GM12872 (cell line): ENCODE measurements at regions not wholly inside any gene's neighbourhood (a gene's known extent, or its start where the extent isn't known, plus 50 kb on each side); places are given as distances from the start of the nearest gene placed in this dataset.

Source experiments
- TF ChIP-seq, protein P1 (sequence below): IDR thresholded peaks from 3 replicates; pipeline ENCODE4 v1.5.1; 2011; ENCODE audit warnings: low read depth, mild to moderate bottlenecking, low read length, moderate library complexity; ENCODE audit not compliant: insufficient read depth

DNA sequence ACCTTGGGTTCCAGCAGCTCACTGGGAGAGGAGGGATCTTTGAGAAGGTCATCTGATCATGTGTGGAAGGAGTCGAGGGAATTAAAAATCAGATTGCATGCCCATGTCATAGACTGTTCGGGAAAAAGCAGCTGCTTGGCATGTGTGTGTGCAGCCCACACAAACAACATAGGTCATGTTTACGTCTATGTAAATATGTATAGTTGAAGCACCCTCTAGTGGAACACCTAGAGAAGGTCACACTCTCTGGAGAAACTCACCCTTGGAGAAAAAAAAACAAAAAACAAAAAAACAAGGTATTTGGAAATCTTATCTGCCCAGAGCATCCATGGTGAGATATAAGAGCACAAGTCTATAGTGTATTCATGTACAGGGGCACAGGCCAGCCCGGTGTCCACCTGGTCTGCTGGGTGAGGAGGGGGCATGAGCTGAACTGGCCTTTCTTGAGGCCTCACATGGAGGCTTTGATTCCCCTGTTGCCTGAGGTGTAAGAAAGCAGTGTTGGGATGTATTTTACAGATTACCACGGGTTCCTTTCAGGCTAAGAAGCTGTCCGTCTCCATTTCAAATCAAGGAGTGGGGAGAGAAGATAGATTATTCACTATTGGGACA, 98.0 kb downstream of the NPY start:
- TF ChIP-seq, protein P1, sequence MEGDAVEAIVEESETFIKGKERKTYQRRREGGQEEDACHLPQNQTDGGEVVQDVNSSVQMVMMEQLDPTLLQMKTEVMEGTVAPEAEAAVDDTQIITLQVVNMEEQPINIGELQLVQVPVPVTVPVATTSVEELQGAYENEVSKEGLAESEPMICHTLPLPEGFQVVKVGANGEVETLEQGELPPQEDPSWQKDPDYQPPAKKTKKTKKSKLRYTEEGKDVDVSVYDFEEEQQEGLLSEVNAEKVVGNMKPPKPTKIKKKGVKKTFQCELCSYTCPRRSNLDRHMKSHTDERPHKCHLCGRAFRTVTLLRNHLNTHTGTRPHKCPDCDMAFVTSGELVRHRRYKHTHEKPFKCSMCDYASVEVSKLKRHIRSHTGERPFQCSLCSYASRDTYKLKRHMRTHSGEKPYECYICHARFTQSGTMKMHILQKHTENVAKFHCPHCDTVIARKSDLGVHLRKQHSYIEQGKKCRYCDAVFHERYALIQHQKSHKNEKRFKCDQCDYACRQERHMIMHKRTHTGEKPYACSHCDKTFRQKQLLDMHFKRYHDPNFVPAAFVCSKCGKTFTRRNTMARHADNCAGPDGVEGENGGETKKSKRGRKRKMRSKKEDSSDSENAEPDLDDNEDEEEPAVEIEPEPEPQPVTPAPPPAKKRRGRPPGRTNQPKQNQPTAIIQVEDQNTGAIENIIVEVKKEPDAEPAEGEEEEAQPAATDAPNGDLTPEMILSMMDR: peak; percentile 62

DNA sequence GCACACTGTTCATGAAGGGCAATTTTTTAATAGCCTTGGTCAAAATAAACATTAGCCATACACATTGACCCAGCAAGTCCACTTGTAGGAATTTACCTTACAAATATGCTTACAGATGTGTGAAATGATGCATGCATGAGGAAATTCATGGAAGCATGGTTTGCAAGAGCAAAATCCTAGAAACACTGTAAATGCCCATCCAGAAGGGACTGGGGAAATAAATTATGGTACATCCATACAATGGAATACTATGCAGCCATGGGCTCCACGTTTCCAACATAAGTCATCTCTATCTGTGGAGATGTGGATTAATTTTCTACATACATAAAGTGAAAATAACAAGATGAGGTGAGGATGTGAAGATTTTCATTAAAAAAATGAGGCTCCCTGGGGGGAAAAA, 99.1 kb downstream of the NPY start:
- TF ChIP-seq, protein P1: no peak

DNA sequence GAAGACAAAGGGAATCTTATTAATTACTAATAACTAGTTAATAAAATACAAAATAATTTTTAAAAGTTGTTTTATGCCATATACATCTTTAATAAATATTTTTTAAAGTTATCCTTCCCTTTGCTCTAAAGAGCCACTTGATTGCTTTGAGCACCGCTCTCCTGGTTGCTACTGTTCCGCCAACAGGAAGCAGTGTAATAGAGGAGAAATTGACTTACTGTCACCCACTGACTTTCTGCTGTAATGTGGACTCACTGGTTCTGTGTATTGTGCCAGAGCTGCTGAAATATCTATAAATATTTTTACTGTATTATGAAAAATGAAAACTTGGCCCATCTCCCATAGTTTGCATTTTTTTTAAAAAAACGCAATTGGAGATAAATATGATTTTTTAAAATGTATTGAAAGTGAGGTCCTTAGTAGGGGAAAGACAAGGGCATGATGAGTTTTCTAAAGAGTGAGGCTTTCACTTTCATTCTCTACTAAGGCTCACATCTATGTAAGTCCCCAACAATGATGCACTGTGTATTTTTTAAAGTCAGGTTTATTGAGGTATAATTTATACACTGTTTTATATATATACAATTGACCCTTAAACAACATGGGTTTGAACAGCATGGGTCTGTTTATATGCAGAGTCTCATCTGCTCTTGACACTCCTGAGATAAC, 100.5 kb downstream of the NPY start:
- TF ChIP-seq, protein P1: no peak

DNA sequence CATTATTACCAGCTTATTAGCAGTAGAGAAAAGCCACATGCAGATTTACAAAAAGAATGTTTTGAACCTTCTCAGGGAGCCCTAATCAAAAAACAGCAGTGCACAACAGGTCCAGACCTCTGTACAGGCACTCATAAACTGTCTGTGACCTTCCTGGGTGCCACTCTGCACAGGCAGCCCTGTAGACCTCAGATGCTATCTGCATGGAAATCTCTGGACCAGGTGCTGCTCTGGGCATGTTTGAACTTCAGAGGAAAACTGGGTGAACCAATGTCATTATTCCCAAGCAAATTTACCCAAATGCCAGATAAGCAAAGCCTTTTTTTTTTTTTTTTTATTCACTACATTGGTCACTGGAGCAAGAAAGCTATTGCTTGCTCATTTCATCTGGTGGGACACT, 104.2 kb downstream of the NPY start:
- TF ChIP-seq, protein P1: no peak

DNA sequence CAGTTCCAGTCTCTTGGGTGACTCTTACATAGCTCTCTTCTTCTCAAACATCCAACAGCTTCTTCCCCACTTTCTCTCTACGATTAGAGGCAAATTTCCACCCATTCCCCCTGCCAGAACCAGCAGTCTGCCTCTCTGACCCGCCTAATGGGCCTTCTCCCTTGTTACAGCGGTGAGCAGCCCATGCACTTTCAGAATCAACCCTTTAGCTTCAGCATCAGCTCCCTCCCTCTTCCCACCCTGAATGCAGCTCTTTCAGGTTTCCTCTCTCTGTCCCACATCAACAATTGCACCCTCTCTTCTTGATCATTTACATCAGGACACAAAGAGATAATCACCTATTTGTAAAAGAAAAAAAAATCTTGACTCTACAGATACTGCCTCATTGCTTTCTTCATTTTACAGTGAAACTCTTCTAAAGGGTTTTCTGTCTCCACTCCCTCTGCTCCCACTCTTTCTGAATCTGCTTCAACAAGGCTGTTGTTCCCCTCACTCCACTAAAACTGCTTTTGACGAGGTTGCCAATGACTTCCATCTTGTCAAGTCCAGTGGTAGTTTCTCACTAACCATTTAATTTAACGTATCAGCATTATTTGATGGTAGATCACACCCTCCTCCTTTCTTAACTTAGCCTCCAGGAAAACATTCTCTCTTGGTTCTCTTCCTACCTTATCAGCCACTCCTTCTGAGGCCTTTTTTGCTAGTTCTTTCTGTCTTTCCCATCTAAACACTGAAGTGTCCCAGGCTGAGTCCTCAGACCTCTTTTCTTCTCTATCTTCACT, 106.6 kb downstream of the NPY start:
- TF ChIP-seq, protein P1: no peak

DNA sequence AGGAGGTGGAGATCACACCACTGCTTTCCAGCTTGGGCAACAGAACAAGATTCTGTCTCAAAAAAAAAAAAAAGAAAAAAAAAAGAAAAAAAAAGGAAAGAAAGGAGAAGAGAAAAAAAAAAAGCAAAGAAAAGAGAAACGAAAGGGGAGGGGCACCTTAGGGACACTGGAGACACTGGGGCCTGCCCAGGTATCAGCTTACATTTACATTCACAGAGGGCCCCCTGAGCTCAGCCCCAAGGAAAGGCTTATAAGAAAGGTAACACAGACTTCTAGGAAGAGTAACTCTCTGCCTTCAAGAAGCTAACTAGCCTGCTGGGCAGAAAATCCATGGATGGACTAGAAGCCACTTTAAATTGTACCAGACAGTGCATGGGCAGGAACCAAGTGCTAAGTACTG, 108.8 kb downstream of the NPY start:
- TF ChIP-seq, protein P1: no peak

DNA sequence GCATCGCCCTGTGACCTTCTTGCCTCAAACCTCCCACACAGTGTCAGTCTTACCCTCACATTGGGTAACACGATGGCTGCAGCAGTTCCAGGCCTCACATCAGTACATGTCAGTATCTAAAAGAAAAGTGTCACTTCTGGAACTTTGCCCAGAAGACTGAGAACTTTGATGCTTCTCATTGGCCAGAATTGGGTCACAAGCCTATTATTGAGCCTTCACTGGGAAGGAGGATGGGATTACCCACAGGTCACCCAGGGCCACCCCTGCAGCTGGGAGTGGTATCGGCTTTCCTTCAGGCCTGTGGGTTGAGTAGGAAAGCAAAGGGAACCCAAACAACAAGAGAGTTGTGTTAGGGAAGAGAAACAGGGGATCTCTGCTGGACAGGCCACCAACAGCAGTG, 111.5 kb downstream of the NPY start:
- TF ChIP-seq, protein P1: no peak
